HT-29 (cell line): ENCODE measurements at regions not wholly inside any gene's neighbourhood (a gene's known extent, or its start where the extent isn't known, plus 50 kb on each side); places are given as distances from the start of the nearest gene placed in this dataset.
A peak's percentile ranks its signal among the peaks of the same experiment; 100 is the strongest.

ENCODE experiments used
- DNase-seq: peaks from one replicate; pipeline ENCODE4 v3.0.0-alpha.2; 2015; ENCODE audit warnings: low spot score

- no peak for DNase-seq
These were observed 80.7 kb upstream of the FOXF1 start for GRCh38 chr16:86429663-86430062.

- no peak for DNase-seq
These were observed 79.5 kb upstream of the FOXF1 start for GRCh38 chr16:86430814-86431213.

GRCh38 chr16:86431540-86431939, 78.8 kb upstream of the FOXF1 start:
- DNase-seq: no peak

GRCh38 chr16:86432048-86432447, 78.3 kb upstream of the FOXF1 start:
- no peak for DNase-seq

GRCh38 chr16:86432691-86433090, 77.6 kb upstream of the FOXF1 start:
- no peak for DNase-seq

GRCh38 chr16:86436466-86437185, 73.7 kb upstream of the FOXF1 start:
- DNase-seq: no peak

GRCh38 chr16:86437348-86437747, 73.0 kb upstream of the FOXF1 start:
- DNase-seq: no peak

- DNase-seq: no peak
These were observed 67.6 kb upstream of the FOXF1 start for GRCh38 chr16:86442703-86443102.

- no peak for DNase-seq
These were observed 66.7 kb upstream of the FOXF1 start for GRCh38 chr16:86443508-86444147.

- DNase-seq: peak; percentile 18
These were observed 66.1 kb upstream of the FOXF1 start for GRCh38 chr16:86444261-86444660.

- DNase-seq: no peak
These were observed 65.7 kb upstream of the FOXF1 start for GRCh38 chr16:86444661-86445060.

GRCh38 chr16:86446279-86446678, 64.0 kb upstream of the FOXF1 start:
- no peak for DNase-seq

GRCh38 chr16:86447228-86447627, 63.1 kb upstream of the FOXF1 start:
- no peak for DNase-seq

GRCh38 chr16:86448306-86448890, 61.9 kb upstream of the FOXF1 start:
- no peak for DNase-seq

GRCh38 chr16:86449446-86450095, 60.8 kb upstream of the FOXF1 start:
- DNase-seq: no peak

- DNase-seq: no peak
These were observed 59.6 kb upstream of the FOXF1 start for GRCh38 chr16:86450691-86451090.

GRCh38 chr16:86452451-86452850, 57.9 kb upstream of the FOXF1 start:
- DNase-seq: no peak

GRCh38 chr16:86455116-86455515, 55.2 kb upstream of the FOXF1 start:
- DNase-seq: no peak

GRCh38 chr16:86455640-86456039, 54.7 kb upstream of the FOXF1 start:
- DNase-seq: no peak

GRCh38 chr16:86457501-86458148, 52.7 kb upstream of the FOXF1 start:
- DNase-seq: no peak

GRCh38 chr16:86458149-86458777, 52.1 kb upstream of the FOXF1 start:
- no peak for DNase-seq

- DNase-seq: no peak
These were observed 51.1 kb upstream of the FOXF1 start for GRCh38 chr16:86459266-86459665.
